Neuronal stem cell (in vitro differentiated cells): ENCODE measurements at regions not wholly inside any gene's neighbourhood (a gene's known extent, or its start where the extent isn't known, plus 50 kb on each side); places are given as distances from the start of the nearest gene placed in this dataset.

ENCODE experiments used
- DNase-seq: peaks from one replicate; pipeline ENCODE4 v3.0.0-alpha.2; 2013; ENCODE audit warnings: low spot score
- H2AFZ ChIP-seq: one replicate; pipeline ENCODE4 v1.6.1; 2013; ENCODE audit warnings: mild to moderate bottlenecking, low read length, inconsistent platforms
- H2AK5ac ChIP-seq: 2 replicates; pipeline ENCODE4 v1.6.1; 2013; ENCODE audit warnings: low read depth, mild to moderate bottlenecking, inconsistent platforms, low read length, moderate library complexity, mixed read lengths
- H2BK120ac ChIP-seq: 2 replicates; pipeline ENCODE4 v1.6.1; 2013; ENCODE audit warnings: low read depth, mild to moderate bottlenecking, inconsistent platforms, low read length, moderate library complexity, mixed read lengths
- H2BK12ac ChIP-seq: one replicate; pipeline ENCODE4 v1.6.1; 2013; ENCODE audit warnings: low read length, inconsistent platforms
- H2BK15ac ChIP-seq: 2 replicates; pipeline ENCODE4 v1.6.1; 2013; ENCODE audit warnings: mild to moderate bottlenecking, low read length, inconsistent platforms, mixed read lengths
- H2BK5ac ChIP-seq: one replicate; pipeline ENCODE4 v1.6.1; 2013; ENCODE audit warnings: inconsistent platforms, mild to moderate bottlenecking, low read length, moderate library complexity
- H3K14ac ChIP-seq: one replicate; pipeline ENCODE4 v1.6.1; 2013; ENCODE audit warnings: low read length, inconsistent platforms
- H3K18ac ChIP-seq: 2 replicates; pipeline ENCODE4 v1.6.1; 2013; ENCODE audit warnings: low read length, inconsistent platforms
- H3K23ac ChIP-seq: 2 replicates; pipeline ENCODE4 v1.6.1; 2013; ENCODE audit warnings: low read depth, mild to moderate bottlenecking, mixed read lengths, low read length, inconsistent platforms; ENCODE audit not compliant: poor library complexity
- H3K27ac ChIP-seq: replicated peaks from 3 replicates; pipeline ENCODE4 v1.5.1; 2013; ENCODE audit warnings: low read length, inconsistent platforms
- H3K27me3 ChIP-seq, 3 experiments: 2 replicates each; pipeline ENCODE4 v1.6.1; 2013; ENCODE audit warnings: low read length in 3 of 3, mild to moderate bottlenecking in 2 of 3, inconsistent platforms in 1 of 3, low read depth in 1 of 3, mixed read lengths in 1 of 3, moderate library complexity in 1 of 3; ENCODE audit not compliant: control insufficient read depth in 3 of 3, insufficient read depth in 3 of 3
- H3K36me3 ChIP-seq, 2 donors: replicated peaks in 1 of 2; 2 replicates each; pipeline ENCODE4 v1.6.1; 2013; ENCODE audit warnings: low read length in 2 of 2; ENCODE audit not compliant: control insufficient read depth in 2 of 2, insufficient read depth in 2 of 2
- H3K4ac ChIP-seq: 2 replicates; pipeline ENCODE4 v1.6.1; 2013; ENCODE audit warnings: inconsistent platforms, mild to moderate bottlenecking, low read length, moderate library complexity
- H3K4me1 ChIP-seq, 2 donors: 1 replicate in 1 of 2; 2 replicates in 1 of 2; pipeline ENCODE4 v1.6.1; 2013; ENCODE audit warnings: low read length in 2 of 2, low read depth in 1 of 2; ENCODE audit not compliant: control insufficient read depth in 2 of 2, insufficient read depth in 1 of 2
- H3K4me2 ChIP-seq: one replicate; pipeline ENCODE4 v1.6.1; 2013; ENCODE audit warnings: mild to moderate bottlenecking, low read length, inconsistent platforms; ENCODE audit not compliant: insufficient read depth, poor library complexity, severe bottlenecking
- H3K4me3 ChIP-seq, 2 donors: 2 replicates each; pipeline ENCODE4 v1.5.1; 2013; ENCODE audit warnings: low read length in 2 of 2, mild to moderate bottlenecking in 2 of 2, inconsistent platforms in 1 of 2, moderate library complexity in 1 of 2
- H3K79me1 ChIP-seq: one replicate; pipeline ENCODE4 v1.6.1; 2013; ENCODE audit warnings: low read depth, mild to moderate bottlenecking, inconsistent platforms, low read length, moderate library complexity
- H3K9ac ChIP-seq: one replicate; pipeline ENCODE4 v1.6.1; 2013; ENCODE audit warnings: mild to moderate bottlenecking, low read depth, low read length, inconsistent platforms; ENCODE audit not compliant: poor library complexity
- H3K9me3 ChIP-seq, 2 donors: replicated peaks in 1 of 2; 2 replicates each; pipeline versions ENCODE3 to v1.6.1; 2013; ENCODE audit warnings: low read length in 2 of 2, mild to moderate bottlenecking in 2 of 2, inconsistent platforms in 1 of 2, low read depth in 1 of 2, mixed read lengths in 1 of 2, moderate library complexity in 1 of 2; ENCODE audit not compliant: control insufficient read depth in 2 of 2, insufficient read depth in 1 of 2
- H4K8ac ChIP-seq: one replicate; pipeline ENCODE4 v1.6.1; 2013; ENCODE audit warnings: low read depth, mild to moderate bottlenecking, inconsistent platforms, low read length, moderate library complexity
- H4K91ac ChIP-seq: one replicate; pipeline ENCODE4 v1.6.1; 2013; ENCODE audit warnings: low read length, low read depth, mild to moderate bottlenecking, inconsistent platforms; ENCODE audit not compliant: poor library complexity
- whole genome bisulfite sequencing, 2 donors: extraction: QIAGEN DNeasy Blood & Tissue Kit; methylation state at CpG; one replicate each; pipeline ENCODE4 v1.1.7; 2013; ENCODE audit warnings: missing lambda C conversion rate in 2 of 2, mixed read lengths in 1 of 2; ENCODE audit not compliant: insufficient read length in 2 of 2, insufficient replicate concordance in 1 of 2; ENCODE audit errors: extremely low coverage in 2 of 2; 5-methylcytosine and 5-hydroxymethylcytosine counted together

GRCh38 chr1:71191520-71191919 lies 110.7 kb upstream of the ZRANB2 start:
- no CpG with 5 or more reads among the region's 1 CpG for WGBS, 2 donors
- Histone ChIP-seq H3K23ac (no peak overlapping the region), H3K4me1 (no peaks in the 10 kb centered on the region), H4K8ac (no peak overlapping the region), H4K91ac (no peak overlapping the region), H3K9ac (no peak overlapping the region), H3K4ac (no peak overlapping the region), H2AK5ac (no peak overlapping the region), H3K4me2 (no peak overlapping the region), H2BK120ac (no peak overlapping the region), H3K14ac (no peak overlapping the region), H3K36me3 (no peaks in the 10 kb centered on the region), H3K18ac (no peak overlapping the region), H2BK15ac (no peak overlapping the region), H3K9me3 (no peaks in the 10 kb centered on the region), H2AFZ (no peak overlapping the region), H3K27ac (no peak overlapping the region), H2BK12ac (no peak overlapping the region), H3K79me1 (no peaks in the 10 kb centered on the region), H2BK5ac (no peak overlapping the region), H3K4me3 (no peak overlapping the region), H3K27me3 (no peaks in the 10 kb centered on the region)
- no peak for DNase-seq

- Histone ChIP-seq H2AK5ac (no peak overlapping the region), H4K91ac (no peak overlapping the region), H3K27me3 (no peaks in the 10 kb centered on the region), H3K79me1 (no peaks in the 10 kb centered on the region), H2BK15ac (no peak overlapping the region), H2BK5ac (no peak overlapping the region), H3K27ac (no peak overlapping the region), H3K4me1 (no peaks in the 10 kb centered on the region), H3K23ac (no peak overlapping the region), H2BK12ac (no peak overlapping the region), H2BK120ac (no peak overlapping the region), H3K9me3 (no peaks in the 10 kb centered on the region), H4K8ac (no peak overlapping the region), H3K36me3 (no peaks in the 10 kb centered on the region), H3K4me3 (no peak overlapping the region), H2AFZ (no peak overlapping the region), H3K4ac (no peak overlapping the region), H3K9ac (no peak overlapping the region), H3K14ac (no peak overlapping the region), H3K18ac (no peak overlapping the region), H3K4me2 (no peak overlapping the region)
- no CpG with 5 or more reads among the region's 5 CpGs for WGBS, 2 donors
- DNase-seq = no peak
Measured at GRCh38 chr1:71190843-71191242, 110.0 kb upstream of the ZRANB2 start.

- Histone ChIP-seq H3K4ac (no peak overlapping the region), H2AK5ac (no peak overlapping the region), H3K9me3 (no peaks in the 10 kb centered on the region), H3K4me3 (no peak overlapping the region), H4K8ac (no peak overlapping the region), H2BK12ac (no peak overlapping the region), H3K4me2 (no peak overlapping the region), H3K36me3 (no peaks in the 10 kb centered on the region), H3K9ac (no peak overlapping the region), H3K4me1 (no peaks in the 10 kb centered on the region), H3K27me3 (no peaks in the 10 kb centered on the region), H2BK5ac (no peak overlapping the region), H3K18ac (no peak overlapping the region), H2BK120ac (no peak overlapping the region), H4K91ac (no peak overlapping the region), H3K23ac (no peak overlapping the region), H2AFZ (no peak overlapping the region), H3K27ac (no peak overlapping the region), H2BK15ac (no peak overlapping the region), H3K14ac (no peak overlapping the region), H3K79me1 (no peaks in the 10 kb centered on the region)
- DNase-seq = no peak
- no CpG with 5 or more reads among the region's 6 CpGs for WGBS, 2 donors
Measured at GRCh38 chr1:71184410-71184809, 103.6 kb upstream of the ZRANB2 start.

- H2BK15ac ChIP-seq = no peak overlapping the region
- no peaks in the 10 kb centered on the region for H3K79me1 ChIP-seq
- no peaks in the 10 kb centered on the region for H3K9me3 ChIP-seq
- no peak overlapping the region for H3K9ac ChIP-seq
- no peak overlapping the region for H3K14ac ChIP-seq
- H3K4me2 ChIP-seq = no peak overlapping the region
- H3K27ac ChIP-seq = no peak overlapping the region
- no peak for DNase-seq
- H3K36me3 ChIP-seq = no peaks in the 10 kb centered on the region
- no peak overlapping the region for H4K91ac ChIP-seq
- H2BK120ac ChIP-seq = no peak overlapping the region
- no peak overlapping the region for H4K8ac ChIP-seq
- H3K4me1 ChIP-seq = no peaks in the 10 kb centered on the region
- no peak overlapping the region for H2AK5ac ChIP-seq
- no peak overlapping the region for H2BK5ac ChIP-seq
- H3K27me3 ChIP-seq = no peaks in the 10 kb centered on the region
- no peak overlapping the region for H3K4ac ChIP-seq
- no peak overlapping the region for H2BK12ac ChIP-seq
- H3K4me3 ChIP-seq = no peak overlapping the region
- H3K23ac ChIP-seq = no peak overlapping the region
- H3K18ac ChIP-seq = no peak overlapping the region
- H2AFZ ChIP-seq = no peak overlapping the region
Measured at GRCh38 chr1:71179997-71180396, 99.2 kb upstream of the ZRANB2 start.
